GM10266 (cell line): ENCODE measurements at regions not wholly inside any gene's neighbourhood (a gene's known extent, or its start where the extent isn't known, plus 50 kb on each side); places are given as distances from the start of the nearest gene placed in this dataset.

ENCODE experiments used
- DNase-seq: peaks from one replicate; pipeline ENCODE4 v3.0.0; 2012; ENCODE audit errors: extremely low spot score
- CTCF ChIP-seq: IDR thresholded peaks from 2 replicates; pipeline ENCODE4 v1.5.1; 2012; ENCODE audit warnings: mild to moderate bottlenecking, low read depth; ENCODE audit not compliant: control insufficient read depth, insufficient read depth; ENCODE audit errors: missing control alignments

DNA sequence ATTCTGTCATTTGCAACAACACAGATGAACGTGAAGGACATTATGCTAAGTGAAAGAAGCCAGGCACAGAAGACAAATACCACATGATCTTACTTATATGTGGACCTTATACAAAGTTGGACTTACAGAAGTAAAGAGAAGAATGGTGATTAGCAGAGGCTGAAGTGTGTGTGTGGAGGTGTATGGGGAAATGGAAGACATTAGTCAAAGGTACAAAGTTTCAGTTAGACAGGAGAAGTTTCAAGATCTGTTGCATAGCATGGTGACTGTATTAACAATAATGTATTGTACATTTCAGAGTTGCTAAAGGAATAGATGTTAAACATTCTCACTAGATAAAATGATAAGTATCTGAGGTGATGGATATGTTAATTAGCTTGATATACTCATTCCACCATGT is 124.4 kb upstream of the ADRA1D start:
- TF ChIP-seq CTCF = no peak
- no peak for DNase-seq

DNA sequence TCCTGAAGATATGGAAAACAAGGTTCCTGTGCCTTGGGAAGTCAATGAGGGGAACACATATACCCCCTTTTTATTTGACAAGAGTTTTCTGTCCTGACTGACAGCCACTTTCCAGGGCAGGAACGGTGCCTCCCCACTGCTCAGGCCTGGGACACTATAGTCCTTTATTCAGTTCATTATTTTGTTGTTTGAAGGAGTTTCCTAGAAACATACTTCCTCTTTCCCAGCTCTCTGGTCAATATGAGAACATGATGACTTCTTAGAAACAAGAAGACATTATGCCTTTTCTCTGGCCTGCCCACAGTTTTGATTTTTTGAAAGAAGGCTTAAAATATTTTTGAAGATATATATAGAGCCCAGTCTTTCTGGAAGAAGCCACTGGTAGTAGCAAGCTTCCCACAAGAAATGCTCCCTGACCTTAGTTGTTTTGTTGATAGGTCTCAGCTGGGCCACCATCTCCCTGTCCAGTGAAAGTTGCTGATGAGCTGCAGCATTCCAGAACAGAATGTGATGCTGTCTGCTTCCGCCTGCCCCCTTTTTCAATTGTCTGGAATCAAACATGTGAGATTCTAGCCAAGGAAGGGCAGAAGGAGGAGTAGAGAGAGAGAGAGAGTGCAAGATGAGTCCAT is 122.7 kb upstream of the ADRA1D start:
- TF ChIP-seq CTCF = no peak
- DNase-seq = no peak

- no peak for DNase-seq
- TF ChIP-seq CTCF = no peak
Observed at GRCh38 chr20:4370851-4371250, 121.8 kb upstream of the ADRA1D start.

DNA sequence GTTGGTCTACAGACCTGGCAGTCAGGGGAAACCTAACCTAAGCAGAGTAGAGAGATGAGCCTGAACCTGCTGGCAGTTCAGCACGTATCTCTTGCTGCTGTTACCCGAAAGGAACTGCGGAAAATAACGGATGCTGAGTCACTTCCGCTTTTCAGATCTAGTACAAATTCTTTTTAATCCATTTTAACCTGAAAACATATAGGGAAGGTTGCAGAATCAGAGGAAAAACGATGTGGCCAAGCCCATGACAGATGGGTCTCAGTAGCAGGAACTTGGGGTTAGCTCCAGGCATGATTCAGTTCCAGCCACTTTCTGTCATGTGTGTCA is 120.7 kb upstream of the ADRA1D start:
- TF ChIP-seq CTCF = no peak
- peak; percentile 24 for DNase-seq

DNA sequence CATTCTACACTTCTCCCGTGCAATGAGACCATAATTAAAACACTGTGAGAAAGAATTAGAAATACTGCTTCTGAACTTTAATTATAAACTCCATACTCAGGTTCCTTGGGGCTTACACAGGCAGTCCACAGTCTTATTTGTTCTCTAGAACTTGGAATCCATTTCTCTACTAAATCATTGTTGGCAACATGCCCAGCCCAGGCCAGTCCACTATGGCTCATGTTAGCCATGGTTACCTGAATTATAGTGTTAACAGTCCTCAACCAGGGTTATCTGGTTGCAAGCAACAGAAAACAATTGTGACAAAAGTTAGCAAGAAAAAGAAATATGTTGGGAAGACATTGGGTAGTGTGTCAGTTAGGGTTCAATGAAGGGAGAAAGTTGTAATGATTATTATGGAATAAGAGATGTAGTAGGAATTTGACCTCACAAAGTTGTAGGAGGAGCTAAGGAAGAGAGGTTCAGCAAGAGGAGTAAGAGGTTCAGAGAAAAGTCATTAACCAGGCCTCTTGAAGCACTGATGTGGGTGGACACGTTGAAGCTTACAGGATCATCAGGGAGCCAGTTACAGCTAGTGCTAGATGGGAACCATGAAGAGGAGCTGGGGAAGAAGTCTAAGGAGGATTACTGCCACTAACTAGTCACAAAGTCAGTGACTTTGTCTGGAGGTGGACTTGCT is 120.2 kb upstream of the ADRA1D start:
- no peak for TF ChIP-seq CTCF
- no peak for DNase-seq

- TF ChIP-seq CTCF = no peak
- no peak for DNase-seq
Observed at GRCh38 chr20:4366076-4366475, 117.0 kb upstream of the ADRA1D start.

GRCh38 chr20:4358552-4358951 is 109.5 kb upstream of the ADRA1D start:
- DNase-seq = no peak
- no peak for TF ChIP-seq CTCF
